GM12878 (cell line): ENCODE measurements at regions not wholly inside any gene's neighbourhood (a gene's known extent, or its start where the extent isn't known, plus 50 kb on each side); places are given as distances from the start of the nearest gene placed in this dataset.

ENCODE experiments used
- ATAC-seq: fragments of 200-7000 bp; cut with Tn5 transposase; 3 replicates; pipeline ENCODE4 v1.9.1; 2020; ENCODE audit warnings: mild to moderate bottlenecking, moderate library complexity
- BruUV-seq: library from RNA; stranded (reverse); fragments of 400-500 nt; replicated peaks from 2 replicates; lab custom pipeline; 2021; lab: Mats Ljungman, UMichigan
- CTCF ChIA-PET: fragments of 300-600 bp; sonication (Branson Sonifier 250); formaldehyde crosslinking; extraction: SDS; loops from one replicate; lab custom pipeline; 2021; ENCODE audit warnings: inconsistent platforms; lab: Yijun Ruan, JAX
- POLR2A ChIA-PET: fragments of 350-600 bp; formaldehyde crosslinking; extraction: SDS; loops from one replicate; lab custom pipeline; 2021; ENCODE audit warnings: inconsistent platforms; lab: Charles Lee
- RAD21 ChIA-PET: fragments of 300-600 bp; sonication (Branson Sonifier 250); formaldehyde crosslinking; loops from one replicate; lab custom pipeline; 2023; ENCODE audit warnings: antibody characterized with exemption; ENCODE audit not compliant: unreplicated experiment; lab: Charles Lee
- SMC1A ChIA-PET: fragments of 300-600 bp; sonication (Branson Sonifier 250); formaldehyde crosslinking; loops from one replicate; lab custom pipeline; 2023; ENCODE audit not compliant: unreplicated experiment, uncharacterized antibody; lab: Charles Lee
- DNase-seq: peaks from one replicate; pipeline ENCODE4 v3.0.0-alpha.2; 2011; ENCODE audit warnings: low read depth, low spot score
- FAIRE-seq: peaks from 3 replicates; lab custom pipeline; 2011; peaks lifted over from hg19 to GRCh38; lab: Jason Lieb, UNC
- H2AFZ ChIP-seq: 2 replicates; pipeline ENCODE4 v1.6.0; 2011; ENCODE audit warnings: low read depth, low read length, control low read depth; ENCODE audit not compliant: control insufficient read depth
- H3K27ac ChIP-seq: 2 replicates; pipeline ENCODE4 v1.5.1; 2011; ENCODE audit warnings: control low read depth; ENCODE audit not compliant: control insufficient read depth, insufficient read depth
- H3K27me3 ChIP-seq, 2 experiments: replicated peaks in 1 of 2; 2 replicates each; pipeline versions ENCODE4 v1.6.0 to v1.6.1; 2011; ENCODE audit warnings: low read length in 1 of 2; ENCODE audit not compliant: control insufficient read depth in 2 of 2, insufficient read depth in 2 of 2
- H3K36me3 ChIP-seq, 2 experiments: 2 replicates each; pipeline ENCODE4 v1.5.1; 2011; ENCODE audit warnings: low read length in 1 of 2; ENCODE audit not compliant: control insufficient read depth in 2 of 2, insufficient read depth in 2 of 2
- H3K4me1 ChIP-seq: 2 replicates; pipeline ENCODE4 v1.6.1; 2011; ENCODE audit warnings: mild to moderate bottlenecking, low read length, moderate library complexity, mixed read lengths; ENCODE audit not compliant: control insufficient read depth, insufficient read depth
- H3K4me2 ChIP-seq: 2 replicates; pipeline ENCODE4 v1.6.0; 2011; ENCODE audit warnings: control low read depth; ENCODE audit not compliant: control insufficient read depth, insufficient read depth
- H3K4me3 ChIP-seq: fragments of 200-600 bp; sonication (generic); 2 replicates; pipeline ENCODE4 v1.5.1; 2016
- H3K79me2 ChIP-seq: 2 replicates; pipeline ENCODE4 v1.6.0; 2011; ENCODE audit warnings: low read length; ENCODE audit not compliant: control insufficient read depth, insufficient read depth
- H3K9ac ChIP-seq: 2 replicates; pipeline ENCODE4 v1.8.0; 2011; ENCODE audit warnings: low read length, control low read depth, mixed read lengths; ENCODE audit not compliant: control insufficient read depth, insufficient read depth
- H3K9me3 ChIP-seq: replicated peaks from 3 replicates; pipeline ENCODE4 v1.5.1; 2011; ENCODE audit warnings: mild to moderate bottlenecking, low read length; ENCODE audit not compliant: control insufficient read depth, insufficient read depth
- H4K20me1 ChIP-seq: 2 replicates; pipeline ENCODE4 v1.6.0; 2011; ENCODE audit not compliant: control insufficient read depth, insufficient read depth
- CHD4 ChIP-seq: fragments of 200-600 bp; sonication (generic); IDR thresholded peaks from 2 replicates; pipeline ENCODE4 v1.6.1; 2016; ENCODE audit warnings: mild to moderate bottlenecking
- GABPA ChIP-seq: IDR thresholded peaks from 2 replicates; pipeline ENCODE4 v1.6.1; 2014; ENCODE audit warnings: antibody characterized with exemption, low read depth, mild to moderate bottlenecking, inconsistent platforms
- MEF2B ChIP-seq: fragments of 450-650 bp; IDR thresholded peaks from 2 replicates; pipeline ENCODE4 v1.6.1; 2018; ENCODE audit warnings: mild to moderate bottlenecking, moderate library complexity; ENCODE audit not compliant: partially characterized antibody, poor library complexity, severe bottlenecking
- NFIC ChIP-seq: IDR thresholded peaks from 2 replicates; pipeline ENCODE4 v1.6.1; 2012; ENCODE audit warnings: low read depth, mild to moderate bottlenecking, inconsistent platforms, low read length, moderate library complexity
- NR2F1 ChIP-seq: fragments of 450-650 bp; conservative IDR thresholded peaks from 2 replicates; pipeline ENCODE4 v1.6.1; 2017; ENCODE audit warnings: mild to moderate bottlenecking
- RAD51 ChIP-seq: fragments of 450-650 bp; IDR thresholded peaks from 2 replicates; pipeline ENCODE4 v1.6.1; 2016; ENCODE audit warnings: moderate library complexity, mild to moderate bottlenecking, inconsistent platforms
- RUNX3 ChIP-seq: IDR thresholded peaks from 2 replicates; pipeline ENCODE4 v1.6.1; 2012; ENCODE audit warnings: low read length, inconsistent platforms
- SIX5 ChIP-seq: IDR thresholded peaks from 2 replicates; pipeline ENCODE4 v1.6.1; 2011; ENCODE audit warnings: mild to moderate bottlenecking, low read depth, low read length, moderate library complexity; ENCODE audit not compliant: severe bottlenecking
- SRF ChIP-seq, 2 experiments: IDR thresholded peaks; 2 replicates each; pipeline ENCODE4 v1.6.1; 2011; ENCODE audit warnings: low read depth in 2 of 2, low read length in 2 of 2, mild to moderate bottlenecking in 1 of 2, moderate library complexity in 1 of 2
- ZNF24 ChIP-seq: fragments of 450-650 bp; IDR thresholded peaks from 2 replicates; pipeline ENCODE4 v1.6.1; 2017; ENCODE audit warnings: antibody characterized with exemption, mild to moderate bottlenecking
- ZNF274 ChIP-seq: IDR thresholded peaks from one replicate; pipeline ENCODE4 v1.8.0; 2011; ENCODE audit not compliant: insufficient read length, insufficient read depth
- ZNF622 ChIP-seq: fragments of 450-650 bp; IDR thresholded peaks from 2 replicates; pipeline ENCODE4 v1.6.1; 2017; ENCODE audit warnings: mild to moderate bottlenecking, inconsistent platforms
- WGBS: methylation state at CpG from one replicate; pipeline ENCODE4 v1.1.6; 2016; ENCODE audit warnings: low lambda C conversion rate; ENCODE audit not compliant: insufficient replicate concordance, insufficient coverage; ENCODE audit errors: missing lambda C conversion rate; 5-methylcytosine and 5-hydroxymethylcytosine counted together
- in situ Hi-C: fragments of 300-500 bp; cut with MboI; formaldehyde crosslinking; loops from 9 replicates; pipeline ENCODE4 v1.14.3; 2018; ENCODE audit warnings: mixed read lengths
- intact Hi-C: fragments of 100-400 bp; cut with micrococcal nuclease; formaldehyde crosslinking; loops from one replicate; pipeline ENCODE4 v1.14.2; 2022; ENCODE audit not compliant: unreplicated experiment
- TF ChIP-seq, protein P1 (sequence below): IDR thresholded peaks from 2 replicates; pipeline ENCODE4 v1.6.1; 2012; ENCODE audit warnings: low read depth, low read length, improper control_type of control experiment

DNA sequence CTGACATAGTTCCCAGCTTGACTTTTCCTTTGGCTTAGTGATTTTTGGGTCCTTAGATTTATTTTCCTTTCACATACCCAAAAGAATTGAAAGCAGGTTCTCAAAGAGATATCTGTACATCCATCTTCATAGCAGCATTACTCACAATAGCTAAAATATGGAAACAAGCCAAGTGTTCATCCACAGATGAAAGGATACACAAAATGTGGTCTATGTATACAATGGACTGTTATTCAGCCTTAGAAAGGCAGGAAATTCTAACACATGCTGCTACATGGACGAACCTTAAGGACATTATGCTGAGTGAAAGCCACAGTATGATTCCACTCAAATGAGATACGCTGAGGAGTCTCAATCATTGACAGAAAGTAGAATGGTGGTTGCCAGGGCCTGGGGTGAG lies 171.8 kb downstream of the IGLL1 start:
- TF ChIP-seq ZNF622 (no peak), ZNF24 (no peak), SRF (IDR thresholded peaks at IDR 0.05; ENCODE audit: low read depth in 2 of 2, low read length in 2 of 2) (no peak), SIX5 (no peak), NFIC (no peak), GABPA (no peak), MEF2B (no peak), RUNX3 (no peak), NR2F1 (no peak), RAD51 (no peak), ZNF274 (no peak), CHD4 (no peak)
- TF ChIP-seq, protein P1, sequence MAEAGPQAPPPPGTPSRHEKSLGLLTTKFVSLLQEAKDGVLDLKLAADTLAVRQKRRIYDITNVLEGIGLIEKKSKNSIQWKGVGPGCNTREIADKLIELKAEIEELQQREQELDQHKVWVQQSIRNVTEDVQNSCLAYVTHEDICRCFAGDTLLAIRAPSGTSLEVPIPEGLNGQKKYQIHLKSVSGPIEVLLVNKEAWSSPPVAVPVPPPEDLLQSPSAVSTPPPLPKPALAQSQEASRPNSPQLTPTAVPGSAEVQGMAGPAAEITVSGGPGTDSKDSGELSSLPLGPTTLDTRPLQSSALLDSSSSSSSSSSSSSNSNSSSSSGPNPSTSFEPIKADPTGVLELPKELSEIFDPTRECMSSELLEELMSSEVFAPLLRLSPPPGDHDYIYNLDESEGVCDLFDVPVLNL: no peak
- Histone ChIP-seq H3K4me2 (no peak overlapping the region), H3K9me3 (no peaks in the 10 kb centered on the region), H3K9ac (no peak overlapping the region), H3K4me3 (no peak overlapping the region), H3K79me2 (no peaks in the 10 kb centered on the region), H3K27me3 (peaks cover 0 to 2% of the 10 kb centered on the region in 2 experiments; a peak in 1 of 4 replicates), H3K4me1 (no peaks in the 10 kb centered on the region), H3K36me3 (no peaks in the 10 kb centered on the region), H2AFZ (no peak overlapping the region), H4K20me1 (no peaks in the 10 kb centered on the region), H3K27ac (no peak overlapping the region)
- RAD21 ChIA-PET: no interaction called here
- FAIRE-seq (no peak), ATAC-seq (no peak), DNase-seq (no peak)
- CTCF ChIA-PET: interaction anchor here (1.2 kb wide), 1 partner anchor 26 kb away, joined by 3 read pairs; no protein-coding TSS in a partner anchor
- WGBS: 11% methylated on average over 2 of the region's 2 CpGs
- SMC1A ChIA-PET: no interaction called here
- intact Hi-C loops: no loop called here
- BruUV-seq: no TSS peak
- in situ Hi-C loops: no loop called here
- POLR2A ChIA-PET: no interaction called here
